CD4-positive, alpha-beta T cell (primary cell): ENCODE measurements at regions not wholly inside any gene's neighbourhood (a gene's known extent, or its start where the extent isn't known, plus 50 kb on each side); places are given as distances from the start of the nearest gene placed in this dataset.

Source experiments
- ATAC-seq: fragments of 200-7000 bp; cut with Tn5 transposase; one replicate; pipeline ENCODE4 v1.10.0; 2022; ENCODE audit warnings: mild to moderate bottlenecking; ENCODE audit not compliant: poor library complexity
- CTCF ChIA-PET: fragments of 350-600 bp; sonication (Branson Sonifier 250); formaldehyde crosslinking; loops from one replicate; lab custom pipeline; 2021; ENCODE audit warnings: antibody characterized with exemption, inconsistent platforms; lab: Charles Lee
- POLR2A ChIA-PET: fragments of 350-600 bp; sonication (Branson Sonifier 250); formaldehyde crosslinking; loops from one replicate; lab custom pipeline; 2021; ENCODE audit warnings: antibody characterized with exemption, inconsistent platforms; lab: Charles Lee
- DNase-seq, 14 experiments: peaks; one replicate each; pipeline ENCODE4 v3.0.0-alpha.2; 2013 to 2020; ENCODE audit warnings: mixed read lengths in 2 of 14
- H3K27ac ChIP-seq, 2 donors: one replicate each; pipeline versions ENCODE4 v1.5.1 to v1.7.0; 2013; ENCODE audit warnings: low read length in 2 of 2, low read depth in 1 of 2, mild to moderate bottlenecking in 1 of 2
- H3K27me3 ChIP-seq, 2 experiments: 1 replicate in 1 of 2; 2 replicates in 1 of 2; pipeline versions ENCODE4 v1.6.1 to v1.7.0; 2013; ENCODE audit warnings: low read length in 2 of 2, control low read depth in 1 of 2, mild to moderate bottlenecking in 1 of 2, moderate library complexity in 1 of 2; ENCODE audit not compliant: insufficient read depth in 2 of 2, control insufficient read depth in 1 of 2
- H3K36me3 ChIP-seq: one replicate; pipeline ENCODE4 v1.6.1; 2013; ENCODE audit warnings: low read length, control low read depth; ENCODE audit not compliant: insufficient read depth
- H3K4me1 ChIP-seq: one replicate; pipeline ENCODE4 v1.6.1; 2013; ENCODE audit warnings: low read length, control low read depth; ENCODE audit not compliant: insufficient read depth
- H3K4me3 ChIP-seq: one replicate; pipeline ENCODE4 v1.5.1; 2013; ENCODE audit warnings: mild to moderate bottlenecking, low read length, moderate library complexity
- H3K9me3 ChIP-seq, 2 experiments: 1 replicate in 1 of 2; 2 replicates in 1 of 2; pipeline versions ENCODE4 v1.6.1 to v1.7.0; 2013; ENCODE audit warnings: low read length in 2 of 2, mild to moderate bottlenecking in 2 of 2, control low read depth in 1 of 2, moderate library complexity in 1 of 2; ENCODE audit not compliant: control insufficient read depth in 1 of 2, insufficient read depth in 1 of 2
- H3K27ac Mint-ChIP-seq: one replicate; pipeline ENCODE4 v1.8.0; 2020; ENCODE audit warnings: mixed read lengths
- H3K27me3 Mint-ChIP-seq: one replicate; pipeline ENCODE4 v1.8.0; 2021; ENCODE audit warnings: mixed read lengths
- H3K36me3 Mint-ChIP-seq: one replicate; pipeline ENCODE4 v1.8.0; 2021; ENCODE audit warnings: low read depth, mixed read lengths
- H3K4me1 Mint-ChIP-seq: one replicate; pipeline ENCODE4 v1.8.0; 2021; ENCODE audit warnings: low read depth, mixed read lengths
- H3K4me3 Mint-ChIP-seq: one replicate; pipeline ENCODE4 v1.8.0; 2020; ENCODE audit warnings: mild to moderate bottlenecking, mixed read lengths
- H3K9me3 Mint-ChIP-seq: one replicate; pipeline ENCODE4 v1.8.0; 2020; ENCODE audit warnings: mixed read lengths
- CTCF ChIP-seq: fragments of 200-600 bp; IDR thresholded peaks from one replicate; pipeline ENCODE4 v1.8.0; 2022; ENCODE audit warnings: antibody characterized with exemption, mild to moderate bottlenecking
- intact Hi-C, 2 experiments: fragments of 100-400 bp; cut with DNase I in 1 of 2; cut with micrococcal nuclease in 1 of 2; formaldehyde crosslinking; loops; one replicate each; pipeline versions ENCODE4 v1.15.1 to v1.9.0; 2023 to 2025; cut with DNase I, micrococcal nuclease

- ChIA-PET CTCF (no interaction called here), POLR2A (no interaction called here)
- Histone ChIP-seq H3K4me3 (no peak overlapping the region), H3K9me3 (peaks cover 0 to 16% of the 10 kb centered on the region in 2 experiments), H3K27ac (no peak overlapping the region), H3K4me1 (no peaks in the 10 kb centered on the region), H3K27me3 (no peaks in the 10 kb centered on the region), H3K36me3 (no peaks in the 10 kb centered on the region)
- Mint-ChIP-seq H3K9me3 (peaks cover 8% of the 10 kb centered on the region), H3K27me3 (no peaks in the 10 kb centered on the region), H3K27ac (no peak overlapping the region), H3K4me3 (no peak overlapping the region), H3K4me1 (no peaks in the 10 kb centered on the region), H3K36me3 (no peaks in the 10 kb centered on the region)
- DNase-seq (no peak), ATAC-seq (no peak)
- TF ChIP-seq CTCF, result no peak
- intact Hi-C loops, result no loop called here
Measured at GRCh38 chr16:5977329-5977728, 879.7 kb upstream of the EEF2KMT start.

- Mint-ChIP-seq H3K27me3 (no peaks in the 10 kb centered on the region), H3K36me3 (no peaks in the 10 kb centered on the region), H3K27ac (no peak overlapping the region), H3K4me3 (no peak overlapping the region), H3K9me3 (peaks cover 19% of the 10 kb centered on the region), H3K4me1 (no peaks in the 10 kb centered on the region)
- intact Hi-C loops, result no loop called here
- no peak overlapping the region for H3K27ac ChIP-seq
- no peaks in the 10 kb centered on the region for H3K27me3 ChIP-seq
- H3K9me3 ChIP-seq, result peaks cover 0 to 13% of the 10 kb centered on the region in 2 experiments
- H3K36me3 ChIP-seq, result no peaks in the 10 kb centered on the region
- DNase-seq (no peak), ATAC-seq (no peak)
- ChIA-PET CTCF (no interaction called here), POLR2A (no interaction called here)
- no peak for TF ChIP-seq CTCF
- no peaks in the 10 kb centered on the region for H3K4me1 ChIP-seq
- no peak overlapping the region for H3K4me3 ChIP-seq
Measured at GRCh38 chr16:5972747-5973146, 875.2 kb upstream of the EEF2KMT start.

- H3K27ac Mint-ChIP-seq, result no peak overlapping the region
- no peaks in the 10 kb centered on the region for H3K27me3 Mint-ChIP-seq
- ChIA-PET CTCF (no interaction called here), POLR2A (no interaction called here)
- H3K36me3 ChIP-seq, result no peaks in the 10 kb centered on the region
- DNase-seq (no peak), ATAC-seq (no peak)
- no peaks in the 10 kb centered on the region for H3K4me1 ChIP-seq
- no peak overlapping the region for H3K4me3 Mint-ChIP-seq
- H3K4me1 Mint-ChIP-seq, result no peaks in the 10 kb centered on the region
- H3K4me3 ChIP-seq, result no peak overlapping the region
- H3K36me3 Mint-ChIP-seq, result no peaks in the 10 kb centered on the region
- no peaks in the 10 kb centered on the region for H3K27me3 ChIP-seq
- H3K9me3 Mint-ChIP-seq, result peaks cover 19% of the 10 kb centered on the region
- H3K27ac ChIP-seq, result no peak overlapping the region
- TF ChIP-seq CTCF, result no peak
- intact Hi-C loops, result no loop called here
- peaks cover 0 to 8% of the 10 kb centered on the region in 2 experiments for H3K9me3 ChIP-seq
Measured at GRCh38 chr16:5971924-5972323, 874.3 kb upstream of the EEF2KMT start.
